AG09309 (cell line): ENCODE measurements at regions not wholly inside any gene's neighbourhood (a gene's known extent, or its start where the extent isn't known, plus 50 kb on each side); places are given as distances from the start of the nearest gene placed in this dataset.

Experiments
- DNase-seq: peaks from one replicate; pipeline ENCODE4 v3.0.0-alpha.2; 2010; ENCODE audit warnings: low read depth
- H3K4me3 ChIP-seq: 2 replicates; pipeline ENCODE4 v1.5.1; 2011; ENCODE audit warnings: mild to moderate bottlenecking, low read depth, low read length, moderate library complexity; ENCODE audit not compliant: control insufficient read depth
- TF ChIP-seq, protein P1 (sequence below): IDR thresholded peaks from 2 replicates; pipeline ENCODE4 v1.5.1; 2011; ENCODE audit warnings: mild to moderate bottlenecking, low read depth, low read length, inconsistent platforms; ENCODE audit not compliant: insufficient read depth, control insufficient read depth; ENCODE audit errors: missing control alignments

DNA sequence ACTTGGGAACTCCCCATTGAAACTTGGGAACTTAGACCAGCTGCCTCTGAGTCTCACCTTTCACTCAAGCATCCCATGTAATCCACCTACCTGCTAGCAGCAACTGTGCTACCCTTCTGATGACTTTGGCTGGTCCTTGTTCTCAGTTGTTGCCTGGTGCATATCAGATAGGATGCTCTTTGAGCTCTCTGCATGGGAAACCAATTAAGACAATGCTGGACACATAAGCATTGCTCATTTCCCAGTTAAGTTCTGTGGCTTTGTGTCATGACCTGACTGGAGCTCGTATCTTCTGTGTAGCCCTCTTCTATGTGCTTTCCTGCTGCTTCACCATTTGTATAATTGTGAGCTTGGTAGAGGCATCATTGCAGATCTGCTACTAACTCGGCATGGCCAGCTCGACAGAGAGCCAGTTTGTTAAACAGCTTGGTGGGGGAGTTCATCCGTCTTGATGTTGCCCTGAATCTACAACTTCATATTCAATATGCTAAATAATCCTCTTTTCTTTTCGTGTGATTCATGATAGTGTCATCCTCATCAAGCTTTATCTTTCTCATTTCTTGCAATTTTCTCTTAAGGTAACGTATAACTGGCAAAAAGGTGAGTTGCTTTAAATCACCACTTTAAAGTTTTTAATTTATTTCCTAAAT, 447.5 kb upstream of the SLC14A2 start:
- DNase-seq: peak; percentile 78
- TF ChIP-seq, protein P1, sequence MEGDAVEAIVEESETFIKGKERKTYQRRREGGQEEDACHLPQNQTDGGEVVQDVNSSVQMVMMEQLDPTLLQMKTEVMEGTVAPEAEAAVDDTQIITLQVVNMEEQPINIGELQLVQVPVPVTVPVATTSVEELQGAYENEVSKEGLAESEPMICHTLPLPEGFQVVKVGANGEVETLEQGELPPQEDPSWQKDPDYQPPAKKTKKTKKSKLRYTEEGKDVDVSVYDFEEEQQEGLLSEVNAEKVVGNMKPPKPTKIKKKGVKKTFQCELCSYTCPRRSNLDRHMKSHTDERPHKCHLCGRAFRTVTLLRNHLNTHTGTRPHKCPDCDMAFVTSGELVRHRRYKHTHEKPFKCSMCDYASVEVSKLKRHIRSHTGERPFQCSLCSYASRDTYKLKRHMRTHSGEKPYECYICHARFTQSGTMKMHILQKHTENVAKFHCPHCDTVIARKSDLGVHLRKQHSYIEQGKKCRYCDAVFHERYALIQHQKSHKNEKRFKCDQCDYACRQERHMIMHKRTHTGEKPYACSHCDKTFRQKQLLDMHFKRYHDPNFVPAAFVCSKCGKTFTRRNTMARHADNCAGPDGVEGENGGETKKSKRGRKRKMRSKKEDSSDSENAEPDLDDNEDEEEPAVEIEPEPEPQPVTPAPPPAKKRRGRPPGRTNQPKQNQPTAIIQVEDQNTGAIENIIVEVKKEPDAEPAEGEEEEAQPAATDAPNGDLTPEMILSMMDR: no peak
- H3K4me3 ChIP-seq: no peak overlapping the region

DNA sequence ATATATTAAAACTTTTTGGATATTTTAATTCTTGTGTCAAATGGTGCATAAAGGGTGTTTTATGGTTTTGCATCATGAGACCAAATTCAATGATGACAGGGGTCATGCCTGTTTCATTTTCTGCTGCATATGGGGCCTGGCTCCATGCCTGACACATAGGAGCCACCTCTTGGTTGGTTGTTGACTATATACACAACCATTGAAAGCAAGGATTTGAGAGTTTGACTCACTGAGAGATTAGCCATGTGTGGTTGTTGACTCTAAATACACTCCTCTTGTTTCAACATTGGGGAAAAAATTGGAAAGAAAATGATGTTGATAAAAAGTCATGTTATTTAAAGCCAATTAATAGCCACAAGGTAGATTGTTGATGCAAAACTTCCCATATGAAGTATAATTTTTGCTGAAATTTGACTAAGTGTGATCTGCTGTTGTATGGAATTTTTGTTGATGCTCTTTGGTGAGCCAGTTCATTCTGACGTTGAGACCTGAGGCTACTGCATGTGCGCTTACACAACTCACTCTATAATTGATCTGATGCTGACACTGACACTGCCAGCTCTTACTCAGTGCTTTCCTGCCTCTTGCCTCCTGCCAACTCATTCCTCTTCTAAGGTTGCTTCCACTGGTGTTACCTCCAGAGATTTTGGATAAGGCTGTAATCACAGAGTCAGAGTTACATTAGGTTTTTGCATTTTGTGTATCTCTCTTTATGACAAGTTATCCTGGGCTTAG, 446.2 kb upstream of the SLC14A2 start:
- peak; percentile 79 for DNase-seq
- TF ChIP-seq, protein P1: no peak

DNA sequence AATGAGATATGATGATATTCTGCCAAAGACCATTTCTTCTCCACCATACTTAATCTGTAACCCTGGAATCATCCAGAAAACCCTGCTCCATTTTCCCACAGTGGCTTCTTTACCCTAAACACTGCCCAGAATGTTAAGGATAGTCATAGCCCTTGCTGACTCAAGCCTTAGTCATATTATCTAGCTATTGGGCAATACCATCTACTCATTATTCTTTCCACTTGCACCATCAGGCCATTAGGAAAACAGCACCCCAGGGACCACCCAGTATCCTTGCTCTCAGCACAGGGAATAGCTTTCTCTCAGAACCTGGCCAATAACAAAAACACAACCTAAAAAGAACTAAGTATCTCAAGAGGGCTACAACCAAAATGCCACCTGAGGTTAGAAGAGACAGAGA, 445.7 kb upstream of the SLC14A2 start:
- no peak overlapping the region for H3K4me3 ChIP-seq
- TF ChIP-seq, protein P1: peak; percentile 11
- DNase-seq: peak; percentile 89

More for the DNA sequence above, 446.2 kb upstream of the SLC14A2 start:
- H3K4me3 ChIP-seq: no peak overlapping the region

DNA sequence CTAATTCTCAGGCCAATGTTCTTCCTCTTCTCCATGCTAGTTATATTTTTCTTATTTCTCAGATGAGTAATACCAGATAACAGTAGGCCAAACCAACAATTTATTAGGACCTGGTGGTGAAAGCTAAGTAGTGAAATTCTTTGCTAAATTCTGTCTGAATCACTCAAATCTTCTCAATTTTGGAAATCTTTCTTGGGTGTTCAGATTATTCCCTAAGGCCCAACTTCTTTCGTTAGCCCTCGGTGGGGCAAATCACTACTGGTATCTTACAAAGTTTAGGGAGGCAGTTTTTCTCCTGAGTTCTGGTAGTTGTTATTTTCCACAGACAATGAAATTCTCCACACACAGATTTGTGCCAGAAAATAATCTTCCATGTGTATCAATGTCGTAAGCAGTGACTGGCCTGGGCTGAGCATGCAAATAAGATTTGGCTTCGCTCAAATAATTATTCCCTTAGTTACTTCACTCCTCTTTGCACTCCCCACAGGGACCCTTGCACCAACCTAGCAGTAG, 443.5 kb upstream of the SLC14A2 start:
- peak; percentile 57 for DNase-seq
- no peak overlapping the region for H3K4me3 ChIP-seq
- TF ChIP-seq, protein P1: no peak

DNA sequence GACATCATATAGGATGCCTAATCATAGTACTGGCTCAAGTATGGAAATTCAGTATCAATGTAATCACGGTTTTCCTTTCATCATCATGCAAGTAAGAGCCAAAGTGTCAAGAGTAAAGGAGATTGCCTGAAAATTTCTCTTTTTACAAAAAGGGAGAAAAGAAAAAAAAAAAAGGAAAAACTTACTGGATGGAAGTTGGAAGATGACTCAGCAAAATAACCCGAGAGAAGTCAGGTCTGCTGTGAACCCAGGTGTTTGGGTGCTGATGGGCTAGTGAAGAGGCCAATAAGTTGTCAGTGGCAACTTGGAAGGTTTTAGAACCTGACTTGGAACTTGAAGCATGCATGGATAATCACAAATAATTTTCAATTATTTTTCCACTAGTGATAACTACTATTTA, 441.9 kb upstream of the SLC14A2 start:
- no peak overlapping the region for H3K4me3 ChIP-seq
- no peak for DNase-seq
- TF ChIP-seq, protein P1: no peak

DNA sequence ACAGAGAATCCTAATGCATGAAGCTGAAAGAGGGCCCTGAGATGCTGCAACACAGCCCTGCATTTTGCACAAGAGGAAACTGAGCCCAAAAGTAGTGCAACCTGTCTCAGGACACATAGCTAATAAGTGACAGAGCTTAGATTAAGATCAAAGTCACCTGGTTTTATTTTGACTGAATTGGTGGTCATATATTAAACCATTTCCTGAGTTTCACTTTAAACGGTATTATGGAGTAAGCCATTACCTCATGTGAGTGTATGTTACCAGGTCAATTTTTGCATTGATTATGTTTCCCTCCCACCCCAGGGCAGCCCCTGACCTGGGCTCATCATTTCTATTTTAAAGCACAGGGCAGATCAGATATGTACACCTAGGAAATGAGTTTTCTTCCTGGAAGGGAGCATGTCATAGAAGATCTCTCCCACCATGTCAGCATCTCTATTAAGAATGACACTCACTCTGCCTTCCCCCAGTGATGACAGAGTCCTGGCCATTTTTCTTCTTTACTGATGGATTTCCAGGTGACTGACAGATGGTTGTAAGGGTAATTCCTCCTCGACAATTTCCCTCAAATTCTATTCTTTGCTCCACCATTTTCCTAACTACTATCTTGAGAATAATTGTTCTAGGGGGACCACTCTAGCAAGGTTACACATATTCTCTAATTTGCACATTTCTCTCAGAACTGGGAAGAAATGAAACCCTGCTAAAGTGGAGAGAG, 441.3 kb upstream of the SLC14A2 start:
- TF ChIP-seq, protein P1: no peak
- no peak overlapping the region for H3K4me3 ChIP-seq
- DNase-seq: no peak
